Fibroblast of pulmonary artery (primary cell): ENCODE measurements at regions not wholly inside any gene's neighbourhood (a gene's known extent, or its start where the extent isn't known, plus 50 kb on each side); places are given as distances from the start of the nearest gene placed in this dataset.

Experiments used
- DNase-seq: peaks from one replicate; pipeline ENCODE4 v3.0.0-alpha.2; 2010; ENCODE audit warnings: low read depth
- H3K4me3 ChIP-seq: replicated peaks from 2 replicates; pipeline ENCODE4 v1.5.1; 2011; ENCODE audit warnings: low read depth, mild to moderate bottlenecking, control low read depth, low read length, moderate library complexity
- CTCF ChIP-seq: IDR thresholded peaks from 2 replicates; pipeline ENCODE4 v1.5.1; 2011; ENCODE audit warnings: mild to moderate bottlenecking, control low read depth, low read length, inconsistent platforms; ENCODE audit errors: missing control alignments

GRCh38 chr2:2892892-2893291 lies 484.7 kb downstream of the EIPR1 start:
- no peak overlapping the region for H3K4me3 ChIP-seq
- DNase-seq, result no peak
- TF ChIP-seq CTCF, result no peak

GRCh38 chr2:2892378-2892777 lies 485.2 kb downstream of the EIPR1 start:
- TF ChIP-seq CTCF, result no peak
- H3K4me3 ChIP-seq, result no peak overlapping the region
- no peak for DNase-seq

GRCh38 chr2:2890901-2891300 lies 486.7 kb downstream of the EIPR1 start:
- TF ChIP-seq CTCF, result no peak
- no peak for DNase-seq
- no peak overlapping the region for H3K4me3 ChIP-seq

- no peak for DNase-seq
- H3K4me3 ChIP-seq, result no peak overlapping the region
- TF ChIP-seq CTCF, result no peak
Measured at GRCh38 chr2:2890246-2890645, 487.4 kb downstream of the EIPR1 start.

GRCh38 chr2:2889646-2890045 lies 488.0 kb downstream of the EIPR1 start:
- no peak for TF ChIP-seq CTCF
- H3K4me3 ChIP-seq, result no peak overlapping the region
- DNase-seq, result no peak

- DNase-seq, result no peak
- TF ChIP-seq CTCF, result no peak
- no peak overlapping the region for H3K4me3 ChIP-seq
Measured at GRCh38 chr2:2889141-2889540, 488.5 kb downstream of the EIPR1 start.

- no peak for TF ChIP-seq CTCF
- DNase-seq, result no peak
Measured at GRCh38 chr2:2887772-2888387, 489.7 kb downstream of the EIPR1 start.

More at GRCh38 chr2:2887772-2888387, 489.7 kb downstream of the EIPR1 start:
- no peak overlapping the region for H3K4me3 ChIP-seq
